NCI-H1092 treated with DMSO at 0.1 percent for 48 hours (cell line): ENCODE measurements at regions not wholly inside any gene's neighbourhood (a gene's known extent, or its start where the extent isn't known, plus 50 kb on each side); places are given as distances from the start of the nearest gene placed in this dataset.
"Not testable (repeated sequence)": the region's sequence is repeated elsewhere in the genome, so short reads cannot be mapped to it uniquely, and the experiment has no call there.

ENCODE experiments used
- DNase-seq: peaks from one replicate; lab custom pipeline; 2025; lab: John Stamatoyannopoulos, UW

- DNase-seq = not testable (repeated sequence)
These were observed 132.0 kb downstream of the FAM72B start for GRCh38 chr1:121052081-121052660.

GRCh38 chr1:121054928-121055327 is 129.2 kb downstream of the FAM72B start:
- not testable (repeated sequence) for DNase-seq

- not testable (repeated sequence) for DNase-seq
These were observed 117.2 kb downstream of the FAM72B start for GRCh38 chr1:121066925-121067324.

GRCh38 chr1:121068738-121069499 is 115.2 kb downstream of the FAM72B start:
- DNase-seq = not testable (repeated sequence)

- DNase-seq = not testable (repeated sequence)
These were observed 110.3 kb downstream of the FAM72B start for GRCh38 chr1:121073852-121074251.

- not testable (repeated sequence) for DNase-seq
These were observed 108.8 kb downstream of the FAM72B start for GRCh38 chr1:121075254-121075805.

GRCh38 chr1:121076674-121077073 is 107.5 kb downstream of the FAM72B start:
- not testable (repeated sequence) for DNase-seq

GRCh38 chr1:121079655-121080054 is 104.5 kb downstream of the FAM72B start:
- DNase-seq = not testable (repeated sequence)

- not testable (repeated sequence) for DNase-seq
These were observed 103.8 kb downstream of the FAM72B start for GRCh38 chr1:121080197-121080903.

GRCh38 chr1:121080904-121081264 is 103.3 kb downstream of the FAM72B start:
- not testable (repeated sequence) for DNase-seq

GRCh38 chr1:121081625-121082199 is 102.4 kb downstream of the FAM72B start:
- DNase-seq = not testable (repeated sequence)

- DNase-seq = not testable (repeated sequence)
These were observed 101.1 kb downstream of the FAM72B start for GRCh38 chr1:121082995-121083394.

GRCh38 chr1:121086249-121086648 is 97.9 kb downstream of the FAM72B start:
- DNase-seq = not testable (repeated sequence)

GRCh38 chr1:121087221-121087620 is 96.9 kb downstream of the FAM72B start:
- DNase-seq = not testable (repeated sequence)

- not testable (repeated sequence) for DNase-seq
These were observed 95.6 kb downstream of the FAM72B start for GRCh38 chr1:121088568-121088967.

GRCh38 chr1:121092329-121092968 is 91.7 kb downstream of the FAM72B start:
- DNase-seq = not testable (repeated sequence)

- not testable (repeated sequence) for DNase-seq
These were observed 89.1 kb downstream of the FAM72B start for GRCh38 chr1:121095014-121095413.

- peak; percentile 48 for DNase-seq
These were observed 86.8 kb downstream of the FAM72B start for GRCh38 chr1:121097127-121097866.

- DNase-seq = not testable (repeated sequence)
These were observed 86.3 kb downstream of the FAM72B start for GRCh38 chr1:121097867-121098215.

- DNase-seq = not testable (repeated sequence)
These were observed 75.1 kb downstream of the FAM72B start for GRCh38 chr1:121109025-121109424.
